Astrocyte of the hippocampus (primary cell): ENCODE measurements at regions not wholly inside any gene's neighbourhood (a gene's known extent, or its start where the extent isn't known, plus 50 kb on each side); places are given as distances from the start of the nearest gene placed in this dataset.

Source experiments
- DNase-seq: peaks from one replicate; pipeline ENCODE4 v3.0.0; 2011; ENCODE audit warnings: low read depth, low spot score

DNA sequence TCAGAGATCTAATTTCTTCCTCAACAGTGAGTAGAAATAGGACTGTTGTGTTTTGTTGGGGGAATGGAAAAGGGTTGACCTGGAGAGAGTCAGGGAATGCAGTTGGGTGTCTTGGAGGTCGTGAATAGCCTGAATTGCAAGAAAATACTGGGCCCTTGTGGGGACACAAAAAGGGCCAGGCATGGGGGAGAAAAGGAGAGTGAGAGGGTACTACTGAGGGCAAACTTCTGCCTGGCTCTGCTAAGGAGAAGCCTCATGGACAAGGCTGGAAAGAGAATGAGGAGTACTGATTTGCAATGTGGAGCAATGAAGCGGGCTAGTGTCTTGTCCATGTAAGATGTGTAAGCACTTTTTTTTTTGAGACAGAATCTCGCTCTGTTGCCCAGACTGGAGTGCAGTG is 96.2 kb upstream of the IRF2BP2 start:
- no peak for DNase-seq

DNA sequence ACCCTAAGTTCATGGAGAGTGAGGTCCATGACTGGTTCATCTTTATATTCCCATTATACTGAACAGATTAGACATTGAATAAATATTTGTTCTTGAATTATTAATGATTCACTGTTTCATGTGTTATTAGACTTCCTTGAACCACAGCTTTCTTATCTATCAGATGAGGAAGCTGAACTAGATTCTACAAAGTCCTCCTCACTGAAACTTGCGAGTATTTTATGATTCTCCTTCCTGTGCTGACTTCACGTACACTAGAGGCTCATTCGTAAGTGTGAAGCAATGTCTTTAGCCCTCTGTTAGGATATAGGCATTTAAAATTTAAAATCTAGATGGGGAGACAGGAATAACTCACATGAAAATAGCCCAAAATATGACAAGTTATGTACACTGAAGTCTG is 95.6 kb upstream of the IRF2BP2 start:
- DNase-seq, result no peak

DNA sequence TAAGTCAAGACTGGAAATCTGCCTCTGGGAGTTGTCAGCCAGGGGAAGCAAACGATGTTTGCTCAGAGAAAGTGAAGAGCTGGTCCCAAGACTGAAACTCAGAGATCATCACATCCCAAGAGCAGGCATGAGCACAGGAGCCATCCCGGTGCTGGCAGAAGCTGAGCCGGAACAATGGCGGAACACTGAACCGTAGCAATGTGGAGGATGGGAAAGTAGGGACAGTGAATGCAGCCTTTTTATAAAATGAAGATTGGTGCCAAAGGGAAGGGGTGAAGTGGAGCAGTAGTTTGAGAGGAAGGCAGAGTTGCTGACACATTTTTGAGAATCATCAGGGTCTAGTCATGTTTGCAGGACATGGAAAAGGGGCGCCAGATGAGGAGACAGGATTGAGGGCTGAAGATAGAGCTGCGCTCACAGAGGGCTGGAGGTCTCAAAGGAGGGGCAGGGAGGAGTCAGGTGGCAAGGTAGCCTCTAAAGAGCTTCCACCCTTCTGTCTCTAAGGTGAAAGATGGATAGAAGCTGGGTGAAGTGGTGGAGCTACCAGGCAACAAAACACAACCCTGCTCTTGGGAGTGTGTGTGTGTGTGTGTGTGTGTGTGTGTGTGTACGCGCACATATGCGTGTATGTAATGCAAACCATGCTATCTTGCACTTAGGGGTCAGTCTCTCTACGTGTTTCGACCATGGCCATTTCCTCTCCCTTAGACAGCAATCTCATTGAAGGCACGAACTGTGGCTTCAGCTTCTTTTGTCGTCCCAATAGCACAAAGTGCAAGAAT is 94.3 kb upstream of the IRF2BP2 start:
- no peak for DNase-seq

DNA sequence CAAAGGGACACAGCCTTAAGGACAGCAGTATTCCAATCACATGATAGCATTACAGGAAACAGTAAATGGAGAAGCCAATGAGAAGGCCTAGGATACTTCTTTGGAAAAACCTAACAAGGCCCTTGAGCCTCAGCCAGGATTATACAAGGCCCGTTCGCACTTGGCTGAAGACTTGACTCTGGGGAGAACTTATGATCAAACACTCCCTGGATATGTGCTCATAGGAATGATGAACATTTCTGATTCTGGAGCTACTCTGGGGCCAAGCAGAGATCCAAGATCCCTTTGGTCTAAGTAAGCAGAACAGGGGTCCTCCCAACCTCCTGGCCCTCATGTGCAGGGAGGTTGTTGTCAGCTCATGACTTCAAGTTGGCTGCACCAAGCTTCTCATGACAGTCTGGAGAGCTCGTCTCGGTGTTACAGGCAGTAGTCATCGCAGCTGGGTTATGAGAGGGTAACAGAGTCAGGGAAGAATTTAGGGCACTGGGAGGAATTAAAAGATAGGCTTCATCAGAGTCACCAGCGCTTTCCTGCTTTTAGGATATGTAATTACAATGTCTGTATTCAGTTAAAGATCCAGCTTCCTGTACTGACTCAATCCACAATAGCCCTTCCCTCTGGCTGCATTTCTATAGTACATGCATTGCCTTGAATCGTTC is 92.5 kb upstream of the IRF2BP2 start:
- no peak for DNase-seq

DNA sequence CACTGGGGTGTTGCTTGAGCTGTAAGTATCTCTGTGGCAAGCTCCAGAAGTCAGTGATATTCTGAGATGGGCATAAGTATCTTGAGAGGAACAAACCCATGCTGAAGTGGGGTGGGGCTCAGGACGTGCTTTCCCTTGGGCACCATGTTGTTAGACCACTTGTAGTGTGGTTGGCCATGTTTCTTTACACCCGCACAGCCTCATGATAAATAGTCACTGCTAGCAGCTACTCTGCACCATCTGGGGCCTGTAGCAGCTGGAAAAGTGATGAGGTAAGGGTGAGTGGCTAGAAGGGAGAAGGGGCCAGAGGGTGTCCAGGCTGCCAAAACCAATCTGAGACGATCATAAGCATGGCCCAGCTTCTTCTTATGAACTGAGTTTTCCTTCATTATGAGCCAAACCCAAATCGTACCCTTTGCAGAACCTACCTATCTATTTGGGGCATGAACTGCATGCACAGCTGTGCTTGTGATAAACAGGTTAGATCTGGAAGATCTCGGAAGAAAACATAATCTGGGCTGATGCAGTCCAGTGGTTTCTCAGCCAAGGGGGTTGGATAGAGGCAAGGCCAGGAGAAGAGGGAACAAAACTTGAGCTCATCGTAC is 91.9 kb upstream of the IRF2BP2 start:
- DNase-seq, result no peak

DNA sequence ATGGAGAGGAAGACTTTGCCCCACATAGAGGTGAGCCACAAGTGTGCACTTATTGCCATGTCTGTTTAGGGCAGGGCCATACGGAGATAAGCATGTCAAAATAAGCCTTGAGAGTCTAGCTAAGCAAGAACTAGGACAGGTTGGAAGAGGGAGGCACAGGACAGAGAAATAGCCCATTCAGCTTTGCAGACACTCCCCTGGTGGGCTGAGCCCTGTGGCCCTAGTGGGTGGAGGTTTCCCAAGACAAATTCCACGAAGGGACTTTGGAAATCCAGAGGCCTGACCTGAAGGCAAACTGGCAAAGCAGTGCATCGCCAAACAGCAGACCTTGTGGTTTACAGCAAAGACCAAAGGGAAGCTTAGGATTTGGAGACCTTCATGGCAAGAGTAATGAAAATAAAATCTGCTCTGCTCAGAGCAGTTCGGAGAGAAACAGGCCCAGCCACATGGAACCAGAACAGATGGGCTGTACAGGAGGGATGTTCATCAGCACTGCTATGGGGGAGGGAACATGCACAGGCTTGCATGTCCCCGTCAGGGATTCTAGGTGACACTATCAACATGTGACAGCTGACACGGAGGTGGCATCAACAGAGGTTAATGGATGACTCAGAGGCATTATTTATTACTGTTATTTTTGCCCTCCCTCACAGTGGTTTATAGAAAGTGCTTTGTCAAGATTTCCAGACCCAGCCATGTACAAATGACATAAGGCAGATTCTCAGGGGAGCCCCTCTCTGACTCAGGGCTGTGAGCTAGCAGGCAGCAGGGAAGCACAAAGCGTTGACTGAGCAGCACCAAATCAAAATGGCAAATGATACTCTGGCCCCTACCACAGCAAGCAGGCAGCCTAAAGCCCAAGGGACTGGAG is 90.1 kb upstream of the IRF2BP2 start:
- peak; percentile 68 for DNase-seq

DNA sequence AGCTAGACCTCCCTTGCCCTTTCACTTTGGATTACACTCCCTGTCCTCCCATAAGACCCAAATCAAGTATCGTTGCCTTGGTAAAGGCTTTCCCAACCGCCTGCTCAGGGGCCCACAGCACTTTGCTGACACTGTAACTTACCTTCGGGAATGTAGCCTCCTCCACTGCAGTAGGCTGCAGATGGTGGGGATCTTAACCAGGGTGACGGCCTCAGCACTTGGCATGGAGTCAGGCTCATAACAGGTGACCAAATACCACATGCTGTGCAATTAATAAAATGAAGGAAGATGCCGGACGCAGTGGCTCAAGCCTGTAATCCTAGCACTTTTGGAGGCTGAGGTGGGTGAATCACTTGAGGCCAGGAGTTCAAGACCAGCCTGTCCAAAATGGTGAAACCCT is 88.7 kb upstream of the IRF2BP2 start:
- DNase-seq, result no peak

DNA sequence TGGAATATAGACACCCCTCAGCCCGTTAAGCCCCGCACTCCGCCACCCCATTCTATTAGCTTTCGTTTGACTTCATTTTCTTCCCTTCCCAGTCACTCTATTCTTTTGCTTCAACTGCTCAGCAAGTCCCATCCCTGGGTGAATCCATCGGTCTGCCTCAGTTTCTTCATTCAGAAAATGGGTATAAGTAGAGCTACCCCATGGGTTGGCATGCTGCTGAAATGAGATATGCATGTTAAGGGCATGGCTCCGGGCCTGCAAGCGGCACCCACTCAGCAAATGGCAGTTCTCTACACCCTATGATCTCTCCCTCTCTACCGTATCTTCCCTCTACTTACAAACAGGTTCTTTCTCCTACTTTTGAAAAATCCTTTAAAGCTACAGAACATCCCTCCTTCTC is 87.8 kb upstream of the IRF2BP2 start:
- DNase-seq, result no peak

DNA sequence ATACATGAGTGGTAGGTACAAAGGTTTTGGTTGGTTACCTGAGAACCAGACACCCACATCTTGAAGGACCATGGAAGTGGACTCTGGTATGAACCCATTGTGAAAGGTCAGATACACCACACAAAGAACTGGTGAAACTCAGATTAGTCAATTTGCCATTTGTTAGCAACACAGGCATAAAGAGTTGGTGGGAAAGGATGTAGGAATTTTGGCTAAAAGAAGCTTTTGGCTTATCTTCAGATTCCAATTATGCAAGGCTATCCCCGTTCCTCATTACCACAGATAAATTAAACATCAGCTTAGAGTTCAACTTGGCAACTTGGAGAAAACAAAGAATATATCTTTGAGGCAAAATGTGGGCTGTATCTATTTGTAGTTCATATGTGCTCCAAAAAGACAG is 87.0 kb upstream of the IRF2BP2 start:
- DNase-seq, result peak; percentile 65

DNA sequence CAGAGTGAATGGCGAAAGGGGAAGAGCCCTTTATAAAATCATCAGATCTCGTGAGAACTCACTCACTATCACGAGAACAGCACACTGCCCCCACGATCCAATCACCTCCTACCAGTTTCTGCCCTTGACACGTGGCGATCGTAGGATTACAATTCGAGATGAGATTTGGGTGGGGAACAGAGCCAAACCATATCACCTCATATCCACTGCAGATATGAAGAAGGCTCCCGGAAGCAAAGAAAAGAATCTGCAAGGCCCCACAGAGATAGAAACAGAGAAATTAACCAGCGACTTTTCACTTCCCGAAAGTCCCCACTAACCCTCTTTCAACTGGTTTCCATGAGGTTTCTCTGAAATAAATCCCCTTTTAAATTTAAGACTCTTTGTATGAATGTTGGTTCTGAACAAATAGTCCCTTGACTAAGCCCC is 86.2 kb upstream of the IRF2BP2 start:
- no peak for DNase-seq

DNA sequence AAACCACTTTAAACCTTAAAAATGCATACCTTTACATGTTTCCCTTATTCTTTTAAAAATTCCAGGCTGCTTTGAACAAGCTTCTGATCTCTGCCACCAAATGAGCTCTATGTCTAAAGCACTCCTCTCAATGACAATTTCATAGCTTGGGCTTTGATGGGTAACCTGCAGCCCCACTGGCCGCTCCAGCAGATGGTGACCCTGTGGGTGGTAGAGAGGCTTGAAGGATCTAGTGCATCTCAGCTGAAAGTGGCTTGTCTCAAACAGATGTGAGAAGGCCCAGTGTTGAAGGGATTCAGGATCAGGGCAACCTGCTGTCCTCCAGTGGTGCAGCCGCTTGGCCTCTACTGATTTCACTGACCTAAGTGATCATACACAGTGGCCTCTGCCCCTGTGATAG is 84.7 kb upstream of the IRF2BP2 start:
- no peak for DNase-seq

DNA sequence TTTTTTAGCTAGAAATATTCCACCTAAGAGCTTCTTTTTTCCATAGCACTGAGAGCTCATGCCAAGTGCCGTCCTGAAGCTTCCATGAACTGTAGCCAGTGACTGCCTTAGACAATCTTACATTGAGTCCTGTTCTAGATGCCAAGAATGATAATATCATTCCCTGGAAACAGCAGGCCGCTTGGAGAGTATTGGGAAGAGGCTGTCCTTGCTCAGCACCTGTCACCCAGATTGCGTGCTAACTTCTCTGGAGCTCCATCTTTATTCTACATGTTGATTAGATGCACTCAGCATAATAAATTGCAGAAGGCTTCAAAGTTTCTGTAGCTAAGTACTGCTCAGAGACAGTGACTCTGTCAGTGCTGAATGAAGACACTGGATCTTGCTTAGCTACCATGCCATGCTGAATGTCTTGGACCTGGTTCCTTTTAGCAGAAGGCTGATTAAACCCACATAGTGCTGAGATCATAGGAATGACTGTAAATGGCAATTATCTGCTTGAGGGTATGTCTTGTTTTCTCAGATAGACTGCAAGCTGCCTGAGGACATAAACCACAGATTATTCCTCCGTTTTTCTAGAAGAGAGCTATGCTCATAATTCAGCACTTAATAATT is 83.1 kb upstream of the IRF2BP2 start:
- DNase-seq, result no peak

DNA sequence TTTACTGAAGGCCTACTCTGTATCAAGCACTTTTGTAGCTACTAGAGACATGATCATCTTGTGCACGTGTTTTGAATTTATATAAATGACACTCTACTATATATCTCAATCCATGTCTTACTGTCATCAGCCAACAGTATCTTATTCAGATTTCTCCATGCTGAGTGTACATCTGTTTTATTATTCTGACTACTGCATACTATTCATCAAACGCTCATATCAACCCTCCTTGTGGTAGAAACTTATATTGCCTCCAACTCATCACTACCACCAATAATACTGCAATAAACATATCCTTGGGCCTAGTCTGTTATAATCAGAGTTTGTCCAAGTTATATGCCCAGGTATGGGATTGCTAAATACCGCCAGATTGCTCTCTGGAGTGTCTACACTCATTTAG is 81.6 kb upstream of the IRF2BP2 start:
- DNase-seq, result no peak

DNA sequence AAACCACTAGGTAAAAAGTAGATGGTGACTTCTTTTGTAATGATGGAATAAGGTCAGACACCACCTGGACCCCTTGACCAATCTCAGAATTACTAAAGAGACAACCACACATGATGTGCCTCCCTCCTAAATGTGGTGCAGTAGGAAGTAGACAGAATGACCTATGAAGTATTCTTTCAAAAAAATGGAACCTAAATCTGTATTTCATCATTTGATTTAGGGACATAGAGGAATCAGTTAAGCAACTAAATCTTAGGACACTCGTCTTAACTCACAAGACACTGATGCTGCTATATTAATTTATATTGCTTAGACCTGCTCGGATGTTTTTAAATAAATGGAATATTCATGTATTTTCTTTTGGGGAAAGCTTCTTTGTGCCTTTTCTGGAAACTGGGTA is 80.9 kb upstream of the IRF2BP2 start:
- DNase-seq, result no peak

DNA sequence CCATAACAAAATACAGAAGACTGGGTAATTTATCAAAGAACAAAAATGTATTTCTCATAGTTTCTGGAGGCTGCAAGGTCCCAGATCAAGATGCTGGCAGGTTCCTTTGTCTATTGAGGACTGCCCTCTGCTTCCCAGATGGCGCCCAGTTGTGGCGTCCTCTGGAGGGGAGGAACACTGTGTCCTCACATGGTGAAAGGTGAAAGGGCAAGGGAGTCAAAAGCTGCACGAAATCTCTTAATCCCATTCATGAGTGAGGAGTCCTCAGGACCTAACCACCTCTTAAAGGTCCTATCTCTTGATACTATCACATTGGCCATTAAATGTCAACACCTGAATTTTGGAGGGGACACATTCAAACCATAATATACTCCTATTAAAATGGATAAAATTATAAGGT is 79.3 kb upstream of the IRF2BP2 start:
- DNase-seq, result no peak

DNA sequence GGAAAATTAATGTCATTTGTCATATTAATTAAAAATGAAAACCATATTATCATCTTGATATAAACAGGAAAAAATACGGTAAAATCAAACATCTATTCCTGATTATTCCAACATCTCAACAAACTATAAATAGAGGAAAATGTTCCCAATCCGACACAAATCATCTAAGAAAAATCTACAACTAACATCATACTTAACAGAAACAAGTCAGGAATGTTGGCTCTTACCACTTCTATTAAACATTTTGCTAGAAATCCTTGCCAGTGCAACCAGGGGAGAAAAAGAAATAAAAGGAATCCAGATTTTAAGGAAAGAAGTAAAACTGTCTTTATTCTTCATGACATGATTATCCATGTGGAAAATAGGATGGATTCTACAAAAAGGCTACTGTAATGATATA is 77.0 kb upstream of the IRF2BP2 start:
- DNase-seq, result no peak

DNA sequence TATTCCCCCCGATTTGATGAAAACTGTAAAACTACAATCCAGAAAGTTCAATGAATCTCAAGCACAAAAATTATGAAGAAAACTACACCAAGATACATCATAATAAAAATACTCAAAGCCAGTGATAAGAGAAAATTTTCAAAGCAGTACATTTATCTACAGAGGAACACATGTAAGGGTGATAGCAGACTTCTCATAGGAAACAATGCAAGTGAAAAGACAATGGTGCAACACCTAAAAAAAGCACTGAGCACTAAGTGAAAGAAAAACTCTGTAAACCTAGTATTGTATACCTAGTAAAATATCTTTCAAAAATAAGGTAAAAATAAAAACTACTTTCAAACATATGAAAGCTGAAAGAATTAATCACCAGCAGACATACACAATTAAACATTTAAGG is 76.1 kb upstream of the IRF2BP2 start:
- no peak for DNase-seq

DNA sequence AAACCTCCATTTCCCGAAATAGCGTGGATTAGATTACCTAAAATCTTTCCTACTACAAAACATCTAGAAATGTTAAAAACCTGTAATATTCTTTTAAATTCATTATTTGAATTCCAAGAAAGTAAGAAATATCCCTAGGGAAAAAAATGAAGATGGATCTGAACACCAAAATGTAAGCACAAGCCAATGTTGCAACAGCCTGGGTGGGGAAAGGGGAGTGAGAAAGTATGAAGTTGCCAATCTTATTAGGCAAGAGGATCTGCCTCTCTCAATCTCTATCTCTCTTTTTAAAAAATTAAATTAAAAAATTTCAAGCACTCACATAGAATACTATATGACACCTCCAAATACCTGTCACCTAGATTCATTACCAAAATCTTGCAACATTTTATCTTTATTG is 74.9 kb upstream of the IRF2BP2 start:
- no peak for DNase-seq

DNA sequence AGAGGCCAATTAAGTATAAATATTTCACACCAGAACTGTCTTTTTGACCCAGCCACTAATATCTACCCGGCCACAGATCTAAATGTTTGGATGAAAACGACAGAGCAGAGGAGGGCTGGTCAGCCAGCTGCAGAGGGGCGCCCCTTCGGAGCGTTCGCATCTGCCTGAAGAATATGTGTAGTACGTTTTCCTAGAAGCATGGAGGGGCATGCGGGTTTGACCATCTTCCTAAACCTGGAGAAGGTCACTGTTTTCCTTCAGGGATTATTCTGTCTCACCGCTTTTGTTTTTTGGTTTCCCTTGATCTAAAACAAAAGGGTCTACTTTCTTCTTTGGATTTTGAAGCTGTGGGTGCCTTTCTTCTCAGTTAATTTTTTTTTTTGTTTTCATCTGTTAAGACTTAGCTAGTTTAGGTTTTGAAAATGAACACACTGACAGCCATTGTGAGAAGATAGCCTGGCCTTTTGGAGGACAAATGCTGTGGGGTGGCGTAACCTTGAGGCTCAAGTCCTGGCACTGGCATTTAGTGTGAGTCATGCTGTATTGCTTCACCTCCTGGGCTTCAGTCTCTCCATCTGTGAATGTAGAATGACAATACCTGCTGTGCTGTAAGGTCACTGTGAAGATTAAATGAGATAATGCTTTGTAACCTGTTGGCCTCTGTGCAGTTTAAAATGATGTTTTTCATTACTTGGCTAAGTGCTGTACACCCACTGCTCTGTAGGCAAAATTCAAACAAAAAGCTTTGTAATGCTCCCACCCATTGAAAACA is 74.1 kb upstream of the IRF2BP2 start:
- peak; percentile 62 for DNase-seq

DNA sequence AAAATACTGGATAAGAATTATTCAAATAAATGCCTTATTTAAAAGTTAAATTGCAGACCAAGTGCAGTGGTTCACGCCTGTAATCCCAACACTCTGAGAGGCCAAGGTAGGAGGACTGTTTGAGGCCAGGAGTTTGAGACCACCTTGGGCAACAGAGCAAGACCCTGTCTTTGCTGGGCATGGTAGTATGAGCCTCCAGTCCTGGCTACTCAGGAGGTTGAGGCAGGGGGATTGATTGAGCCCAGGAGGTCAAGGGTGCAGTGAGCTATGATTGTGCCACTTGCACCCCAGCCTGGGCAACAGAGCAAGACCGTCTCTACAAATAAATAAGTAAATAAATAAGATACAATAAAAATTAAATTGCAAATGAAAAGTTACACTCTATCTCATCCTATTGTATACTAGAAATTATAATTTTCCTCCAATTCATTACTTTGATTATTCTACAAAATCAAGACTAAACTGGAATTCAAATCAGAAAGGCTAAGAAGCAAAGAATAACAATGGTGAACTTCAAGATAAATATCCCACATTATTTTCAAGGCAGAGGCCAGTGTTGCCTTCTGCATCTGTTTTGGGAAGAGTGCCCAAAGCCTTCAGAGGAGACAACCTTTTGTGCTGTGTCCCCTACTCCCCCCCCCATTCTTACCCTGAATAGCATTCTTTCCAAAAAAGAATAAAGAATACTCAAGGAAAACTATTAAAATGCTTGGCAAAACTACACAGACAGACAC is 73.3 kb upstream of the IRF2BP2 start:
- DNase-seq, result peak; percentile 16
